ENCODE measurements at regions not wholly inside any gene's neighbourhood (a gene's known extent, or its start where the extent isn't known, plus 50 kb on each side); places are given as distances from the start of the nearest gene placed in this dataset.

DNA sequence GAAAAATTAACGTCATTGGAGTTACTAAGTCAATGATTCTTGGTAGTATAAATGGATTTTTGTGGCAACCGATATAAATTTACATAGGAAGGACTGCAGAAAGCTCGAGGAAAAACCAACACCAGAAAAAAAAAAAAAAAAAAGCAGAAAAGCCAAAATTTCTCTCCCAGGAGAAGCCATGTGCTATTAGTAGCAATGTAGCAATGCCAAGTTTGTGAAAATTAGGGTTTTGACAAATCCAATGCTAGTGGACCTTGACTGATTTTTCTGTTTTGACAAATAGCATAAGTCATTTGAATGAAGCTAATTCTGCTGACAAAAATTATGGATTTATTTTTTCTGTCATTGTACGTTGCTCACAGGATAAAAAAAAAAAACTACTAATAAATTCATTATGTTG lies 1561.9 kb downstream of the MRPL39 start:
- TF ChIP-seq, protein P1, sequence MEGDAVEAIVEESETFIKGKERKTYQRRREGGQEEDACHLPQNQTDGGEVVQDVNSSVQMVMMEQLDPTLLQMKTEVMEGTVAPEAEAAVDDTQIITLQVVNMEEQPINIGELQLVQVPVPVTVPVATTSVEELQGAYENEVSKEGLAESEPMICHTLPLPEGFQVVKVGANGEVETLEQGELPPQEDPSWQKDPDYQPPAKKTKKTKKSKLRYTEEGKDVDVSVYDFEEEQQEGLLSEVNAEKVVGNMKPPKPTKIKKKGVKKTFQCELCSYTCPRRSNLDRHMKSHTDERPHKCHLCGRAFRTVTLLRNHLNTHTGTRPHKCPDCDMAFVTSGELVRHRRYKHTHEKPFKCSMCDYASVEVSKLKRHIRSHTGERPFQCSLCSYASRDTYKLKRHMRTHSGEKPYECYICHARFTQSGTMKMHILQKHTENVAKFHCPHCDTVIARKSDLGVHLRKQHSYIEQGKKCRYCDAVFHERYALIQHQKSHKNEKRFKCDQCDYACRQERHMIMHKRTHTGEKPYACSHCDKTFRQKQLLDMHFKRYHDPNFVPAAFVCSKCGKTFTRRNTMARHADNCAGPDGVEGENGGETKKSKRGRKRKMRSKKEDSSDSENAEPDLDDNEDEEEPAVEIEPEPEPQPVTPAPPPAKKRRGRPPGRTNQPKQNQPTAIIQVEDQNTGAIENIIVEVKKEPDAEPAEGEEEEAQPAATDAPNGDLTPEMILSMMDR (IDR thresholded peaks at IDR 0.05; ENCODE audit: extremely low read depth in 1 of 2, insufficient read depth in 1 of 2, low read depth in 1 of 2, low read length in 2 of 2), result no peak
- no peak for TF ChIP-seq EZH2 (IDR thresholded peaks at IDR 0.05; ENCODE audit: borderline replicate concordance, low read depth, low read length, severe bottlenecking)
- no peak for TF ChIP-seq POLR2AphosphoS5 (IDR thresholded peaks at IDR 0.05; ENCODE audit: insufficient read depth, low read depth, low read length)

Measured in endothelial cell of umbilical vein (primary cell).